Natural killer cell (primary cell): ENCODE measurements at regions not wholly inside any gene's neighbourhood (a gene's known extent, or its start where the extent isn't known, plus 50 kb on each side); places are given as distances from the start of the nearest gene placed in this dataset.

Experiments used
- ATAC-seq, 3 donors: fragments of 150-1000 bp in 2 of 3; fragments of 200-7000 bp in 1 of 3; cut with Tn5 transposase; 1 replicate in 1 of 3; 2 replicates in 2 of 3; pipeline ENCODE4 v1.10.0; 2021; ENCODE audit warnings: mild to moderate bottlenecking in 2 of 3, moderate library complexity in 2 of 3
- DNase-seq, 2 donors: peaks; one replicate each; pipeline versions ENCODE4 v3.0.0 to v3.0.0-alpha.2; 2013 to 2021; ENCODE audit warnings: mixed read lengths in 1 of 2
- H3K27ac ChIP-seq: one replicate; pipeline ENCODE4 v1.5.1; 2013; ENCODE audit warnings: mild to moderate bottlenecking, low read length
- H3K27me3 ChIP-seq: one replicate; pipeline ENCODE4 v1.6.1; 2013; ENCODE audit warnings: low read length; ENCODE audit not compliant: control insufficient read depth, insufficient read depth
- H3K36me3 ChIP-seq: one replicate; pipeline ENCODE4 v1.6.1; 2013; ENCODE audit warnings: low read length; ENCODE audit not compliant: control insufficient read depth, insufficient read depth
- H3K4me1 ChIP-seq: one replicate; pipeline ENCODE4 v1.6.1; 2013; ENCODE audit warnings: low read length; ENCODE audit not compliant: control insufficient read depth, insufficient read depth
- H3K4me3 ChIP-seq: one replicate; pipeline ENCODE4 v1.5.1; 2013; ENCODE audit warnings: low read length
- H3K9me3 ChIP-seq: one replicate; pipeline ENCODE4 v1.6.1; 2013; ENCODE audit warnings: low read length; ENCODE audit not compliant: control insufficient read depth, insufficient read depth
- H3K27ac Mint-ChIP-seq, 2 donors: one replicate each; pipeline ENCODE4 v1.8.0; 2022; ENCODE audit warnings: mild to moderate bottlenecking in 2 of 2, mixed read lengths in 2 of 2, moderate library complexity in 1 of 2
- H3K27me3 Mint-ChIP-seq, 2 donors: one replicate each; pipeline ENCODE4 v1.8.0; 2022; ENCODE audit warnings: low read depth in 2 of 2, mixed read lengths in 2 of 2
- H3K36me3 Mint-ChIP-seq: one replicate; pipeline ENCODE4 v1.8.0; 2022; ENCODE audit warnings: mixed read lengths
- H3K4me1 Mint-ChIP-seq, 2 donors: one replicate each; pipeline ENCODE4 v1.8.0; 2022; ENCODE audit warnings: mixed read lengths in 2 of 2
- H3K4me3 Mint-ChIP-seq: one replicate; pipeline ENCODE4 v1.8.0; 2022; ENCODE audit warnings: mild to moderate bottlenecking, moderate library complexity, mixed read lengths
- H3K9me3 Mint-ChIP-seq, 2 donors: one replicate each; pipeline ENCODE4 v1.8.0; 2022; ENCODE audit warnings: mixed read lengths in 2 of 2
- CTCF ChIP-seq: fragments of 200-600 bp; IDR thresholded peaks from one replicate; pipeline ENCODE4 v1.8.0; 2022; ENCODE audit warnings: antibody characterized with exemption
- WGBS: methylation state at CpG from one replicate; pipeline ENCODE4 v1.1.7; 2013; ENCODE audit warnings: missing lambda C conversion rate; ENCODE audit not compliant: insufficient coverage; 5-methylcytosine and 5-hydroxymethylcytosine counted together
- intact Hi-C: fragments of 100-400 bp; cut with micrococcal nuclease; formaldehyde crosslinking; loops from one replicate; pipeline ENCODE4 v1.14.2; 2022

GRCh38 chr16:17998550-17998949, 338.0 kb downstream of the NPIPA8 start:
- H3K27ac Mint-ChIP-seq = no peak overlapping the region
- DNase-seq (no peak), ATAC-seq (no peak)
- H3K4me3 Mint-ChIP-seq = no peak overlapping the region
- Histone ChIP-seq H3K9me3 (no peaks in the 10 kb centered on the region), H3K4me1 (no peaks in the 10 kb centered on the region), H3K4me3 (no peak overlapping the region), H3K27ac (no peak overlapping the region), H3K27me3 (no peaks in the 10 kb centered on the region), H3K36me3 (no peaks in the 10 kb centered on the region)
- peaks cover 3 to 12% of the 10 kb centered on the region in 2 donors for H3K27me3 Mint-ChIP-seq
- intact Hi-C loops = no loop called here
- no peak for TF ChIP-seq CTCF
- WGBS = no CpG with 5 or more reads among the region's 1 CpG
- no peaks in the 10 kb centered on the region for H3K36me3 Mint-ChIP-seq
- H3K4me1 Mint-ChIP-seq = no peaks in the 10 kb centered on the region
- H3K9me3 Mint-ChIP-seq = no peaks in the 10 kb centered on the region

- no peaks in the 10 kb centered on the region for H3K36me3 Mint-ChIP-seq
- H3K4me3 Mint-ChIP-seq = no peak overlapping the region
- 62% methylated on average over 4 of the region's 5 CpGs for WGBS
Measured at GRCh38 chr16:17994027-17994426, 342.5 kb downstream of the NPIPA8 start.

GRCh38 chr16:17992416-17992815, 344.1 kb downstream of the NPIPA8 start:
- no peaks in the 10 kb centered on the region for H3K27me3 ChIP-seq
- no peak overlapping the region for H3K4me3 ChIP-seq
- Mint-ChIP-seq H3K9me3 (no peaks in the 10 kb centered on the region), H3K4me1 (no peaks in the 10 kb centered on the region), H3K36me3 (no peaks in the 10 kb centered on the region), H3K4me3 (no peak overlapping the region), H3K27ac (no peak overlapping the region), H3K27me3 (peaks cover 13 to 26% of the 10 kb centered on the region in 2 donors)
- H3K36me3 ChIP-seq = no peaks in the 10 kb centered on the region
- no peak for TF ChIP-seq CTCF
- intact Hi-C loops = no loop called here
- DNase-seq (no peak), ATAC-seq (no peak)
- no peaks in the 10 kb centered on the region for H3K4me1 ChIP-seq
- no peak overlapping the region for H3K27ac ChIP-seq
- H3K9me3 ChIP-seq = no peaks in the 10 kb centered on the region

More at GRCh38 chr16:17994027-17994426, 342.5 kb downstream of the NPIPA8 start:
- no peaks in the 10 kb centered on the region for H3K9me3 ChIP-seq
- no peak for TF ChIP-seq CTCF
- ATAC-seq (no peak), DNase-seq (no peak)
- no peaks in the 10 kb centered on the region for H3K36me3 ChIP-seq
- H3K27ac Mint-ChIP-seq = no peak overlapping the region
- no peaks in the 10 kb centered on the region for H3K4me1 Mint-ChIP-seq
- H3K9me3 Mint-ChIP-seq = no peaks in the 10 kb centered on the region
- intact Hi-C loops = no loop called here
- H3K27me3 ChIP-seq = no peaks in the 10 kb centered on the region
- H3K4me1 ChIP-seq = no peaks in the 10 kb centered on the region
- no peak overlapping the region for H3K4me3 ChIP-seq
- no peak overlapping the region for H3K27ac ChIP-seq
- H3K27me3 Mint-ChIP-seq = peaks cover 12 to 26% of the 10 kb centered on the region in 2 donors

GRCh38 chr16:17989255-17989654, 347.3 kb downstream of the NPIPA8 start:
- Histone ChIP-seq H3K27ac (no peak overlapping the region), H3K9me3 (no peaks in the 10 kb centered on the region), H3K4me3 (no peak overlapping the region), H3K4me1 (no peaks in the 10 kb centered on the region), H3K36me3 (no peaks in the 10 kb centered on the region), H3K27me3 (no peaks in the 10 kb centered on the region)
- WGBS = 76% methylated on average over 4 of the region's 4 CpGs
- Mint-ChIP-seq H3K36me3 (no peaks in the 10 kb centered on the region), H3K27ac (no peak overlapping the region), H3K4me3 (no peak overlapping the region), H3K27me3 (peaks cover 16 to 17% of the 10 kb centered on the region in 2 donors), H3K9me3 (no peaks in the 10 kb centered on the region), H3K4me1 (no peaks in the 10 kb centered on the region)
- no peak for TF ChIP-seq CTCF
- DNase-seq (no peak), ATAC-seq (no peak)
- intact Hi-C loops = no loop called here
